Skin of body (tissue), 1 donor: ENCODE measurements at regions not wholly inside any gene's neighbourhood (a gene's known extent, or its start where the extent isn't known, plus 50 kb on each side); places are given as distances from the start of the nearest gene placed in this dataset.
"Not testable (repeated sequence)": the region's sequence is repeated elsewhere in the genome, so short reads cannot be mapped to it uniquely, and the experiment has no call there.

Experiments
- DNase-seq: peaks from one replicate; lab custom pipeline; 2025; lab: John Stamatoyannopoulos, UW

DNA sequence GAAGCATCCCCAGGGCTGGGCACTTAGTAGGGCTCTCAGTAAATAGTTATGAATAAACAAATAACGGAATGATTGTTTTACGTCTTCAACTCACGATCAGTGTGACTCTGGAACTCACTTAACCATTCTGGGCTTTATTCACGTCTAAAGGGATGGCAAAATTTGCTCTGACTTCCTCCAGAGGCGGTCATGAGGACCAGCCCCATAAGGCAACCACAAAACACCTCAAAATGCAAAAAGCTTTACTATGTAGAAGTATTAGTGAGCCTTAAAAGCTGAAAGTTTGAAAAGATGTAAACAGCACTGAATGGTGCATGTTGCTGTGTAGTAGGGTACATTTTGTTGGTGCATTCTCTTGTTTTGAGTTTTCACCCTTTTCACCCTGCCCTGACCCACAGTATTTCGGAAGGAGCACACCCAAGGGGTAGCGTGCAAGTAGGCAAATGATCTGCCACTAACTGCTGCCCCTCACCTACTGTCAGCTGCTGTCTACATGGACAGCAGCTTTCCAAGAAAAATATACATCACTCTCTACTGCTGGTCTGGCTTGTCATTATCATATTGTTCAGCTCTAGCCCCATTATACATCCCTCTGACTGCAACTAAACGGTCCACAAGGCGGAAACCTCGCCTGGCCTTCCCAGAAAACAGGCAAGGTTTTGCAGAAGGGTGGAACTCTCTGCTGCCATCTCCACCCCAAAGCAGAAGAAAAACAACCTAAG, 308.5 kb upstream of the PROK2 start:
- DNase-seq = no peak

DNA sequence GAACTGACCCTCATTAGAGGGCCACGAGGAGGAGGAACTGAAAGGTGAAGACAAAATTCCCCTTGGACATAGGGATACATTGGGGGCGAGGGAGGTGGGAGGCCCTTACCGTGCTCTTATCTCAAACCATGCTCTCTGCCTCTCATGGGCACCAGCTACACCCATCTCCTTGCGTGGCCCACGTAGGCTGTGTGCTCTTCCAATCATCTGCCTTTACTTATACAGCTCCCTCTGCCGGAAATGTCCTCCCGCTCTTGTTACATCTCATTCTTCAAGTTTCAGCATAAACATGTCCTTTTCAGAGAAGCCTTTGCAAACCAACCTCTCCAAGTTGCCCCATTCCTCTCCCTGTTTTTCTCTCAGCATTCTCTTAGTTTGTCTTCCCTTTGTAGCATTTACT, 307.8 kb upstream of the PROK2 start:
- DNase-seq = no peak

DNA sequence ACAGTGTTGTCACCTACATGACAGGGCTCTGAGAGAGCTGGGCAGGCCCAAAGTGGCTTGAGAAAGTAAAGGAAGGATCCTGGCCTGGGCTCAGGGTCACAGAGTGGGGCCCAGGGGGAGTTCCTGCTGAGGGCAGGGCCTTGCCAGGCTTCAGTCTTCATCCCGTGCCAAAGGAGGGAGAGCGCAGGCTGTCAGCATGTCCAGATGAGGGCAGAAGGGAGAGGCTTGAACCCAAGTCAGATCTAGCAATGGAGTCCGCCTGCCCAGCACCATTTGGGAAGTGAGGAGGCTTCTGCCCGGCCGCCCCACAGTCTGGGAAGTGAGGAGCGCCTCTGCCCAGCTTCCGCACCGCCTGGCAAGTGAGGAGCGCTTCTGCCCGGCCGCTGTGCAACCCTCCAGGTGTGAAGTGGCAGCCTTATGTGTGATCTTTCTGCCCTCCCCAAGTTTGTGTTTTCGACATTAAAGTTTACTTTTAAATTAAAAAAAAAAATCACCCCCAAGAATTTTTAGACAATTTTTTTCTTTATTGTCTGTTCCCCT, 303.6 kb upstream of the PROK2 start:
- no peak for DNase-seq

DNA sequence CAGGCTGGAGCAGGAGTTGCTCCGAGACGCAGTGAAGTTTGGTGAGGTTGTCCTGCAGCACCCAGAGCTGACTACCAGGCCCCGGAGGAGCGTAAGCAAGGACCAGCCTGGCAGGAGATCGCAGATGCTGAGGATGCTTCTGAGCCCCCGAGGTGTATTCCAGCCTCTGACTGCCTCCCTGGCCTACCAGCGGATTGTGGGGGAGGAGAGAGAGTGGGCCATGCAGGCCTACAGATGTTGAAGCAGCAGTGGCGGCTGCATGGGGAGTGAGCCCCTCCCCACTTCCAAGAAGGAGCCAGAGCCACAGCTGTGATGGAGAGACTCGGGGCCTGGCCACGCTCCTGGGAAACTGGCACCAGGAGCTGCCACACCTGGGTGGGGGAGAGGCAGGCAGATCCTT, 302.5 kb upstream of the PROK2 start:
- no peak for DNase-seq

DNA sequence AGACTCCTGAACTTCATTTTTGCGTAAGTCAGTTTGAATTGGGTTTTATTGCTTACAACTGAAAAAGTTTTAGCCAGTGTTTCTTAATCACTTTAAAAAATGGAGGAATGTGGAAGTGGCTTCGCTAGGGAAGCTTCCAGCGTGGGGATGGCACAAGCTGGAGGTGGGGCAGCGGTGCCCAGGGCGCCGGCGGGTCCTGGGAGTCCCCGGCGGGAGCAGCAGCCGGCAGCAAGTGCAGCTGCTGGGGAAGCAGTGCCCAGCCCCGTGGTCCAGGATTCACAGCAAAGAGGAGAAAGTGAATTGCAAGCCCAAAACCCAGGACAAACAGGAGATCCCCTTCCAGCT, 301.8 kb upstream of the PROK2 start:
- DNase-seq = no peak

DNA sequence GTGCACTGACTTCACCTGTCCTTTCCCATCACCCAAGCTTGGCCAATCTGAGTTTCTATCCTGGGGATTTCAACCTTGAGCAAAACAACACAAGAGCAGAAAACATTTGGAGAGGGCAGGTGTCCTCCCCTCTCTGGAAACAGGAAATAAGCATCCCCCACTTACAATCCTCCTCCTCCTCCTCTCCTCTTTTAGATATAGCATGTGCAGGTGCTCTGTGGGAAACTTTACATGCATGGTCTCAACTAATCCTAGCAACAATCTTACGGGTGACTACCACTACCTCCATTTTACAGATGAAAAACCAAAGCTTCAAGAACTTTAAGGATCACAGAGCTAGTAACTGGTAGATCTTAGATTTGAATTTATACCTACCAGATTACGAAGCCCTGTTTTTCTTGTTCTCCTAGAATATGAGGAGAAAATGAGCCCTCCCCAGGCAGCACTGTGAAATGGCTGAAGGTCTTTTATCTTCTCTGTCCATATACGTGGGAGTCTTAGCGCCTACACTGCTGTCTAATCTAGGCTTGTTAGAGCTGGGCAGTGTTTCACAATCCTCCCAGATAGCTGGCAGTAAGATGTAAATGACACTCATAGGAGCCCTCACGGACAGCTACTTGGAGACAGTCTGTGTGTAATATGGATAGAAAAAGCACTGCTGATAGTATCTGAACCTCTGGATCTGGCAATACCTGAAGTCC, 301.2 kb upstream of the PROK2 start:
- DNase-seq = no peak

DNA sequence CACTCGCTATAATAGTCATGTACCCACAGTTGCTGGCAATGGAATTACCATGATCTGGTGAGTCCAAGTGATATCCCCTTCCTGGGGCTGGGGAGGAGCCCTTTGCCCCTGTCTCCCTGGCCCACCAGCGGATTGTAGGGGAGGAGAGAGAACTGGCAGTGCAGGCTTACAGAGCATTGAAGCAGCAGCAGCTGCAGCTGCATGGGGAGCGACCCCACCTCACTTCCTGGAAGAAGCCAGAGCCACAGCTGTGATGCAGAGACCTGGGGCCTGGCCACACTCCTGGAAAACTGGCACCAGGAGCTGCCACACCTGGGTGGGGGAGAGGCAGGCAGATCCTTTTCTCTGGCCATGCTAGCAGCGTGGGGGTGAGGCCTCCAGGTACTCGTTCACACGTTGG, 300.1 kb upstream of the PROK2 start:
- no peak for DNase-seq

DNA sequence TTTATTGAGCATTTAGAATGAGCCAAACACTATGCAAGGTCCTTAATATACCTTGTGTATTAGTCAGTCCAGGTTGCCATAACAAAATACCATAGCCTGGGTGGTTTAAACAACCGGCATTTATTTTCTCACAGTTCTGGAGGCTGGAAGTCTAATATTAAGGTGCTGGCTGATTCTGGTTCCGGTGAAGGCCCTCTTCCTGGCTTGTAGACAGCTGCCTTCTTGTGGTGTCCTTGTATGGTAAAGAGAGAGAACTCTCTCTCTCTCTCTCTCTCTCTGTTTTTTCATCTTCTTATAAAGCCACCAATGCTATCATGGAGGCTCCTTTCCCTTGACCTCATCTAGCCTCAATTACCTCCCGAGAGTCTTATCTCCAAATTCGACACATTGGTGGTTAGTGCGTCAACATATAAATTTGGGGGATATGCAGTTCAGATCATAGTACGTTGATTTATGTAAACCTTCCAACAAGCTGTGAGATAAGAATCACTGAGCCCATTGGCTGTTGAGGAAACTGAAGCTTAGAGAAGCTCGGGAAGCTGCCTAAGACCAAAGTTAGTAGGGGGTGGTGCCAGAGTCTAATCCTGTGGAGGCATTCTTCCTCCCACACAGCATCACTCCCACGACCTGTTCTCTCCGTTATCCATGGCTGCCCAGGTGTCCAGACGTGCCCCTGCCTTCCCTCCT, 298.0 kb upstream of the PROK2 start:
- no peak for DNase-seq

DNA sequence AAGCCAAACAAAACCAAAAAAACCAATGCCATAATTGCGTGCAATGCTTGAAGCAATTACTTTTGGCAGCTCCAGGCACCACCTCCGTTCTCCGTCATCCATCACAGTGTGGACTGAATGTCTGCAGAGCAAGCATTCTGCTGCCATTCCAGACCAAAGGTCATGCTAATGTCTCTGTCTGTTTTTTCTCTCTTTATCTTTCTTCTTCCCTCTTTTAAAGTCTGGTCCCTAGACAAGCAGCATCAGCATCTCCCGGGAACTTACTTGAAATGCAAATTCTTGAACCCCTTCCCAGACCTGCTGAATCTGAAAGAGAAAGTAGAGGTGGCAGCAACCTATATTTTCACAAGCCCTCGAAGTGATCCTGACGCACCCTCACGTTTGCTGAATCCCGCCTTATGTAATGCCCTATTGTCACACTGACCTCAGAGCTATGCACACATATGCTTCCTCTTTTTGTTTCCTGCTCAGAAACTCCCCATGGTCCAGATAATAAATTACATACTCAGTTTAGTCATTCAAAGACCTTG, 297.3 kb upstream of the PROK2 start:
- peak; percentile 50 for DNase-seq

DNA sequence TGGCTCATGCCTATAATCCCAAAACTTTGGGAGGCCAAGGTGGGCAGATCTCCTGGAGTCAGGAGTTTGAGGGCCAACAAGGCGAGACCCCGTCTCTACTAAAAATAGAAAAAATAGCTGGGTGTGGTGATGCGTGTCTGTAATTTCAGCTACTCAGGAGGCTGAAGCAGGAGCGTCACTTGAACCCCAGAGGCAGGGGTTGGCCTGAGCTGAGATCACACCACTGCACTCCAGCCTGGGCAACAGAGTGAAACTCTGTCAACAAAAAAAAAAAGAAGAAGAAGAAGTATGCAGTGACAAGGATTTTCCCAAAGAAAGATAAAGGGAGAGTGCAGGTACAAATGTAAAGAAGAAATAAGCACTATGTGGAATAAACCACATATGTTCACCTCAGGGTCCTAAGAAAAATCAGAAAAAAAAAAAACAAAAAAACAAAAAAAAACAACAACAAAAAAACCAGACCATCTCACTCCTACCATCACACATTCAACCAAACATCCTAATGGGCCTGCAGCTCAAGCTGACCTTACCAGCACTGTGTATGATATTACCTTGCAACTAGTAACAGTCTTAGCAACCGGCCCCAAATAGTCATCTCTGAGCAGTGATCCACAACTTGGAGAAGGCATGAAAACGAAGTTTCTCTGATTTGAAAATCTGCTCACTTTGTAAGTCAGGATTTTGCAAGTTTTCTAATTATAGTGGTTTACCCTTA, 296.7 kb upstream of the PROK2 start:
- no peak for DNase-seq

DNA sequence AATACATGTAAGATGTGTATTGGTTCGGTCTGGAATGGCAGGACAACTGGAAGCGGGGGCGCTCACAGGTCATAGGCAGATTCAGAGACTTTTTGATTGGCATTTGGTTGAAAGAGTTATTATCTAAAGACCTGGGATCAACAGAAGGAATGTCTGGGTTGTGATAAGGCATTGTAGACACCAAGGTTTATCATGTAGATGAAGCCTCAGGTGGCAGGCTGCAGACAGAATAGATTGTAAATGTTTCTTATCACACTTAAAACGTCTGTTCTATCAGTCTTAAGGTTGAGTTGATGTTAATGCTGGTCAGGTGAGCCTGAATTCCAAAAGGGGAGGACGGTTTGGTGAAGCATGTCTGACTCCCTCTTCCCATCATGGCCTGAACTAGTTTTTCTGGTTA, 295.9 kb upstream of the PROK2 start:
- DNase-seq = no peak

DNA sequence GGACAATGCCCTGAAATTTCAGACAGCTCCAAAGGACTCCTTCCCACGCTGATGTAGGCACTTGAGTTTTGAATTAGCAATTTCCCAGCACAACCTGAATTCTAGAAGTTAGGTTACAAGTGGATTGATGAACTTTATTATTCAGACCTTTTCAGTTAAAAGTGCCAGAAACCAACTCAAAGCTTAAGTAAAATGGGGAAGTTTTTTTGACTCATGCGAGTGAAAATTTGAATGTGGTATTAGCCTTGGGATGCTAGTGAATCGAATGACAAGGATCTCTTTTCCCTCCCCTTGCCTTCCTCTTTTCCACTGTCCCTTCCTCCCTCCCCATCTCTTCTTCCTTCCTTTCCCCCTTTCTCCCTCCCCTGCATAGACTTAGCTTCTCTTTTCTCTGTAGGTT, 295.1 kb upstream of the PROK2 start:
- no peak for DNase-seq

DNA sequence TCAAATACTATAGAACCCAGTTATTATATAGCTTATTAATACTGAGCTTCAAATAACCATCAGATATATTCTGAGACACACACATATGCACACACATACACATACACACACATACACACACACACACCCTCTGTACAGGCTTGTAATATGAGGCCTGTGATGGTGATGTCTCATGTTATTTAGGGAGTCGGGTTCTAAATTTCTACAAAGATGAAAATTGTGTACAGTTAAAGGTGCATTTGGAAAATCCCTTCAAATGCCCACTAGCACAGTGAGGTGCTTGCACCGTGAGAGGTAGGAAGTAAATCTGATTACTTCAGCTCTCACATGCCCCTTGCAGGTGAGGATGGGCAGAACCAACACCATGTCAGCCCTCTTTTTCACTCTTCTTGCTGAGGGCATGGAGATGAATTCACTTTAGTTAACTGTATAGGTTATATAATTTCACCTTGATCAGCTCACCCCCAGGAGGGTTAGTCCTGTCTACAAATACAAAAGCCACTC, 294.5 kb upstream of the PROK2 start:
- no peak for DNase-seq

DNA sequence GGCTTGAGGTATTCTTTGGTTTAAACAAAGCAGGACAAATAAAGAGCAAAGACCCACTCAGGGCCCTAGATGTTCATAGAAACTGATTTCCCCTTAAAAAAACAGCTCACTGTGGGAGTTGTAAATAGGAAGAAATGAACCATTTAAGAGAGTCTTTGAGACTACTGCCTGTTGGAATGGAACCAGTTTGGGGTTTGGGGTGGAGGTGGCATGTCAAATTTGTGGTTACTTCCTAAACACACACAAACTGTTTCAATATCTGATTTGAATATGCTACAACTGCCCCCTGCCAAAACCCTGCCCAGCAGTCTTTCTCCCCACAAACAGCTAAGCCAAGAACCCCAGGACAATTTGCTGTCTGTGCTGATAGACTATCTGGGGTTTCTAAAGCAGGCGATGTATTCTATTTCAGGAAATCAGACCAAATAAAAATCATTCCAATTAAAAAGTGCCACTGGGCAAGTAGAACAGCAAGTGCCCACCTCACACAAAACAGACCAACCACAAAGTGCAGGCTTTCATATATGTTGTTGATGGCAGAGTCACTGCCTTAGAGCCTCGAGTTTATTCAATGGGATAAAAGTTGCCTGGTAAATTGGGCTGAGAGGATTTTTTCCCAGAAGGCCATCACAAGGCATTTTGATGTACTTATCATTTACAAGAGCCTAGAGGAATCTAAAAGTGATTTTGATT, 293.9 kb upstream of the PROK2 start:
- no peak for DNase-seq

DNA sequence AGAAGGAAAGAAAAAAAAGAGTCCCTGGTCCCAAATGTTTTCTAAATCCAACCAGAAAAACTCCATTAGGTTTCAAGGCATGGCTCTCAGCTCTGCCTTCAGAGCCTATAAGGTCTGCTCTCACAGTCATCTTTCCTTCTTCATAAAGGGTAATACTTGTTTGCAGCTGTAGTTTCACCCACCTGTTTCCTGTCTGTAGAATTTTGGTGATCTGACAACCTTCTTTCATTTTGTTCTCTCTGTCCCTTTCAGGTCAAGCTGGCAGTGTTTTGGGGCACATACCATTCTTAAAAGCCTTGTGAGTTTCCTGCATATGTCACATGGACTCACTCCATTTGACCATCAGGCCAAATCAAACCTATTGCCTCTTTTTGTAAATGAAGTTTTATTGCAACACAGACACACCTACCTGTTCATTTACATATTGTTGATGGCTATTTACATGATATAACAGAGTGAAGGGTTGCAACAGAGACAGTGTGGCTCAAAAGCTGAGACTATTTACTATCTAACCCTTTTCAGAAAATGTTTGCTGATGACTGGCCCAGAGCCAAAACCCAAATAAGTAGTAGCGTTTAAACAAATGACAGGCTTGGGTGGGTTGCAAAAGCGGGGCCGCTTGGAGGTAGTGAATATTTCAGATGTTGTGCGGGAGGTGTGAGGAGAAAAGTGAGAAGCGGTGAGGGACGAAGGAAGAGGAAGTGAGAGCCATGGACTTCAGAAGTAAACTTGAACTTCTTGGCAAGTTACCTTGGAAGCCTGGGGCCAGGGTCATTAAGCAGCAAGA, 292.7 kb upstream of the PROK2 start:
- no peak for DNase-seq

DNA sequence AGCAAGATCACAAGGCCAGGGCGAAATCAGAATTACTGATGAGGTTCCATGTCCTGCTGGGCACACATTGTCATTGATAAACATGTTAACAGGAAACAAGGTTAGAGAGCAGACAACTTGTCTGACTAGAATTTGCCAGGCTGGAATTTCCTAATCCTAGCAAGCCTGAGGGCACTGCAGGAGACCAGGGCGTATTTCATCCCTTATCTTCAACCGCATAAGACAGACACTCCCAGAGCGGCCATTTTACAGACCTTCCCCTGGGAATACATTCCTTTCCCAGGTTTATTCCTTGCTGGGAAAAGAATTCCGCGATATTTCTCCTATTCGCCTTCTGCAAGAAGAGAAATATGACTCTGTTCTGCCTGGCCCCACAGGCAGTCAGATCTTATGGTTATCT, 290.9 kb upstream of the PROK2 start:
- DNase-seq = not testable (repeated sequence)

DNA sequence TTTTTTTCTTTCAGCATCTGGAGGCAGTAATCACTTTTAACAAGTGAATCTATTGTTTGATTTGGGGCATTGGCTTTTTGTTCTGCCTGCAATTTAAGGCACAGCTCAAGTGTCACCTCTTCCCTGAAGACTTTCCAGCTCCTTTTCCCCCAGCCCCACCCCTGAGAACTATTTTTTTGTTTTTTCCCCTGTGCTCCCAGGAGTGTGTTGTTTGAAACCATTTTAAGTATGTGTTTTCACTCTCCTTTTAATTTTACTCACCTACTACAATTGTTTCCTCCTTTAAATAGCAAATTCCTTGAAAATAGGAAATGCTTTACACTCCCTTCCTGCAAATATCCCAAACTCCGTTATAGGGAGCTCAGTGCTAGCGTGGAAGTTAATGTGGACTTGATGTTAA, 286.7 kb upstream of the PROK2 start:
- no peak for DNase-seq

DNA sequence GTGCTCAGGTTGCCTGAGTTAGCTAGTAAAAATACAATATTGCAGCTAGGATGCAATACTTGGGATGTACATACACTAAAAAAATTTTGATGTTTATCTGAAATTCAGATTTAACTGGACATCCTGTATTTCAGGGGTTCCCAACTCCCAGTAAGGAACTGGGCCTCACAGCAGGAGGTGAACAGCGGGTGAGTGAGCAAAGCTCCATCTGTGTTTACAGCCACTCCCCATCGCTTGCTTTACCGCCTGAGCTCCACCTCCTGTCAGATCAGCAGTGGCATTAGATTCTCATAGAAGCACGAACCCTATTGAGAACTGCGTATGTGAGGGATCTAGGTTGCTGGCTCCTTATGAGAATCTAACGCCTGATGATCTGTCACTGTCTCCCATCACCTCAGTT, 285.1 kb upstream of the PROK2 start:
- no peak for DNase-seq

DNA sequence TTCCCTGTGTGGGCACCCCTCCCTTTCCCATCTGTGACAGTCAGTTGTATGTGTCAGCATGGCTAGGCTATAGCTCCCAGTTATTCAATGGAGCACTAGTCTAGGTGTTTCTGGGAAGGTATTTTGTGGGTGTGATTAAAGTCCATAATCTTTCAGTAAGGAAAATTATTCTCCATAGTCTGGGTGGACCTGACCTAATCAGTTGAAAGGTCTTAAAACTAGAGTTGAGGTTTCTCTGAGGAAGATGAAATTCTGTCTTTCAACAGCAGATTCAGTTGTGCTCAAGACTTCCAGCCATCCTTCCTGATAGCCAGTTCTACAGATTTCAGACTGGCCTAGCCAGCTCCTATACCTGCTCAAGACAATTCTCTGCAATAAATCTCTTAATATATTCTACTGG, 284.6 kb upstream of the PROK2 start:
- DNase-seq = no peak

DNA sequence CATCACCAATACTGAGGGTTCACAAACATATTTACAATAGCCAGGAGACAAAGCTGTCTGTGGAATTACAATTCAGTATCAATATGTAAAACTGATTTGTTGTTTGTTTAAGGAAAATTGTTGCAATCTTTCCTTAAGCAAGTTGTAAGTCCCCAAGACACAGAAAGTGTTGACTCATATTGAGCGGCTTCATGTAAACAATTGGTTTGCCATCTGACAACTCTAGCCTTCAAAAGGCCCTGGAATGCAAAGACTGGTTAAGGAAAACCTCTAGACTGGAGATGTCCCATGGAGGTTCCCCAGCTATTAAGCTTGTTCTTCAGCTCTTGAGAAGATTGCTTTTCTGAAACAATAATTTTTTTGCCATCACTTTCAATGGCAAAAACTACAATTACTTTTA, 283.7 kb upstream of the PROK2 start:
- no peak for DNase-seq
